ENCODE measurements at regions not wholly inside any gene's neighbourhood (a gene's known extent, or its start where the extent isn't known, plus 50 kb on each side); places are given as distances from the start of the nearest gene placed in this dataset.

GRCh38 chr4:42342459-42342858 is 54.8 kb upstream of the SHISA3 start:
- Mint-ChIP-seq H3K4me1 (peaks cover 10% of the 10 kb centered on the region), H3K27ac (no peak overlapping the region), H3K36me3 (ENCODE audit: low read depth) (no peaks in the 10 kb centered on the region), H3K4me3 (no peak overlapping the region), H3K9me3 (no peaks in the 10 kb centered on the region), H3K27me3 (no peaks in the 10 kb centered on the region)
- intact Hi-C loops (cut with micrococcal nuclease): no loop called here
- DNase-seq (no peak), ATAC-seq (ENCODE audit: low read depth) (no peak)
- ChIA-PET CTCF (no interaction called here), POLR2A (no interaction called here)
- no peak for TF ChIP-seq CTCF (IDR thresholded peaks at IDR 0.05)

DNA sequence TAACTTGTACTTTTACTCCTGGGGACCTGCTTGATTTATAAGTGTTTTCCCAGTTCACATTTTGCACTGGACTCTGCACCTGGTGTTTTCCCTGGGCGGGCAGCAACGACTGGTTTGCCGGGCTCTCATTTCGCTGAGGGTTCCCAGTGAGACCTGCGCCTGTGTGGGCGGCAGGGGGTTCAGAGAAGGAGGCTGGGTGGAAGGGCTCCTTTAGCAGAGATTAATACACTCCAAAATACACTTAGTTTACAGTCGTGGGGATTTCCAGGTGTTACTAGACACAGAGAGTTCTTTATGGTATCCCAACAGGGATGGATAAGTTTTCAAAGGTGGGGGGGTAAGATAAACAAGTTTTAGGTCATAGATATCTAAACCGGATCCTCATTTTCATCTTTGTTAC is 53.0 kb upstream of the SHISA3 start:
- Mint-ChIP-seq H3K36me3 (ENCODE audit: low read depth) (no peaks in the 10 kb centered on the region), H3K27me3 (no peaks in the 10 kb centered on the region), H3K4me1 (peaks cover 10% of the 10 kb centered on the region), H3K4me3 (no peak overlapping the region), H3K9me3 (no peaks in the 10 kb centered on the region), H3K27ac (no peak overlapping the region)
- CTCF ChIA-PET: interaction anchor here (0.7 kb wide), 1 partner anchor 272 kb away, joined by 3 read pairs; no protein-coding TSS in a partner anchor
- POLR2A ChIA-PET: no interaction called here
- intact Hi-C loops (cut with micrococcal nuclease): no loop called here
- no peak for DNase-seq
- ATAC-seq (ENCODE audit: low read depth): no peak
- no peak for TF ChIP-seq CTCF (IDR thresholded peaks at IDR 0.05)

GRCh38 chr4:42344749-42345148 is 52.5 kb upstream of the SHISA3 start:
- no peaks in the 10 kb centered on the region for H3K9me3 Mint-ChIP-seq
- H3K36me3 Mint-ChIP-seq (ENCODE audit: low read depth): no peaks in the 10 kb centered on the region
- H3K27me3 Mint-ChIP-seq: no peaks in the 10 kb centered on the region
- no peak overlapping the region for H3K4me3 Mint-ChIP-seq
- intact Hi-C loops (cut with micrococcal nuclease): no loop called here
- ChIA-PET POLR2A (no interaction called here), CTCF (no interaction called here)
- TF ChIP-seq CTCF (IDR thresholded peaks at IDR 0.05): no peak
- DNase-seq (no peak), ATAC-seq (ENCODE audit: low read depth) (no peak)
- H3K4me1 Mint-ChIP-seq: peaks cover 10% of the 10 kb centered on the region
- no peak overlapping the region for H3K27ac Mint-ChIP-seq

- ChIA-PET POLR2A (no interaction called here), CTCF (no interaction called here)
- TF ChIP-seq CTCF (IDR thresholded peaks at IDR 0.05): no peak
- Mint-ChIP-seq H3K4me1 (peaks cover 15% of the 10 kb centered on the region), H3K4me3 (no peak overlapping the region), H3K36me3 (ENCODE audit: low read depth) (no peaks in the 10 kb centered on the region), H3K9me3 (no peaks in the 10 kb centered on the region), H3K27me3 (no peaks in the 10 kb centered on the region), H3K27ac (no peak overlapping the region)
- ATAC-seq (ENCODE audit: low read depth) (no peak), DNase-seq (no peak)
- intact Hi-C loops (cut with micrococcal nuclease): no loop called here
These were observed 51.2 kb upstream of the SHISA3 start for GRCh38 chr4:42345962-42346544.

- no peak for ATAC-seq (ENCODE audit: low read depth)
These were observed 50.2 kb upstream of the SHISA3 start for GRCh38 chr4:42347076-42347475.

More at GRCh38 chr4:42347076-42347475, 50.2 kb upstream of the SHISA3 start:
- CTCF ChIA-PET: no interaction called here
- no peak for DNase-seq
- TF ChIP-seq CTCF (IDR thresholded peaks at IDR 0.05): no peak
- POLR2A ChIA-PET: no interaction called here
- intact Hi-C loops (cut with micrococcal nuclease): no loop called here
- Mint-ChIP-seq H3K36me3 (ENCODE audit: low read depth) (no peaks in the 10 kb centered on the region), H3K4me1 (peaks cover 15% of the 10 kb centered on the region), H3K9me3 (no peaks in the 10 kb centered on the region), H3K27me3 (peaks cover 2% of the 10 kb centered on the region), H3K4me3 (no peak overlapping the region), H3K27ac (no peak overlapping the region)
